Activated CD4-positive, alpha-beta T cell treated with anti-CD3 and anti-CD28 coated beads for 48 hours (primary cell): ENCODE measurements at regions not wholly inside any gene's neighbourhood (a gene's known extent, or its start where the extent isn't known, plus 50 kb on each side); places are given as distances from the start of the nearest gene placed in this dataset.

Experiments used
- DNase-seq: peaks from one replicate; pipeline ENCODE4 v3.0.0-alpha.2; 2020

DNA sequence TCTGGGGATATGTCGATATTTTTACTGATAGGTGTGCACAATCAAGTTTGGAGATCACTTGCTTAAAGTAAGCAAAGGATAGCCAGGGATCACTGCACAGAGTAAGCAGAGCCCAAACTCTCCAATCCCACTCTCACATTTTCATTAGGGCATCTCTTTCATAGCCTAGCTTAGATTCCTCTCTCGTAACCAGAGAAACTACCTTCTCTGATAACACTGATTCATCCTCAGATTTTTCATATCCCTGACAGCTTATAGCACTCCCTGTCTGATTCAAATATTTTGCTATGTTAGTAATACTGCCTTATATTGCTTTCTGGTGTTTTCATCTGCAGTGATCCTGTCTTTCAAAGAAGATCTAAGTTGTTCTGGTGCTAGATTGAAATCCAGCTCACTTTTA lies 123.7 kb downstream of the CBLL2 start:
- no peak for DNase-seq

GRCh38 chrX:22397566-22397965 lies 124.9 kb downstream of the CBLL2 start:
- DNase-seq: no peak

DNA sequence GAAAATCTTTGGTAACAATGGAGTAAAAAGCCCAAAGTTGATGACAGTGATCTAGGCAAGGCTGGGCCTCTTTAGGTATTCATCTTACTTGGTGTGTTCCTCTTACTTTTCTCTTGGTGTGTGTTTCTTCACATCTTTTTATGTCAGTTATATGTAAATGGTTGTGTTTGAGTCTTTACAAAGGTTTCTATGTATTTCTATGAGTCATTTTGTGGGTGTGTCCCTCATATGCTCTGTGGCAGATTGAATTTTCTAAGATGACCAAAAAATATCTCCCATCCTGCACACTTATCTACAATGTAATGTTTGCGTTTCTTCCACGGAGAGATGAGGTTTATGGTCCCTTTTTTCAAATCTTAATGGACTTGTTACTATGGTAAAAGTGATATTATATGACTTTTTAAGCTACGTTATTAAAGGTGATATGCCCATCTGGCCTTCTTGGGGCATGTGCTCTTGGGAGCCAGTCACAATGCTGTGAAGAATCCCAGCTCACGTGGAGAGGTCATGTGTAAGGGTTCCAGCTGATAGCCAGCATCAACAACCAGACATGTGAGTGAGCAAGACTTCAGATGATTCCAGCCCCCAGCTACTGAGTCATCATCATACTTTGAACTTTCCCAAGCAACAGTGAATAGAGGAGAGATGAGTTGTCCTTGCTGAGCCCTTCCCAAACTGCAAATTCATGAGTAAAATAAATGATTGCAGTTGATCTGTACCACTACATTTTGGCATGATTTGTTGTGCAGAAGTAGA lies 126.9 kb downstream of the CBLL2 start:
- DNase-seq: no peak

- no peak for DNase-seq
Observed at GRCh38 chrX:22404297-22404696, 131.6 kb downstream of the CBLL2 start.

DNA sequence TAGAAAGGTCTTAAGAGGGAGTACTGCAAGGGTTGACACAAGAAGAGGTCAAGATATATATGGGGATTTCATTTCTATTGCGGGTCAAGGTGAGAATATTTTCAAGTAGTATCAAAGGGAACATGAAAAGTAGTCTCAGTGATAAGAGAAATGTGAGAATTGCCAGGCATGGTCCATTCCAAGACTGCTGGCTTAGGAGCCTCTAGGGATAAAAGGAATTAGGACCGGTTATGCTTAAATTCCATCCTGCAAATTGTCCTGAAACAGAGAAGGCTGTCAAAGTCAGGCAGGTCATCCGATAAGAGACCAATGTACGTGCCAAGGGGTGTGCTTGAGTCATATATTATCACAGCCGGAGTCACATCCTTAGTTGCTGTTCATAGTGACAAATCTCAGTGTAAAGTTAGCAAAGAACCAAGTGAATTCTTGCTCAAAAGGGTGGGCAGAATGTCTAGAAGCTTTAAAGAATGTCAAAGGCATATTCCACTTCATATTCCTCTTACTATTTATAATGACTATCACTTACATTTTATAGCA lies 133.6 kb downstream of the CBLL2 start:
- DNase-seq: no peak

DNA sequence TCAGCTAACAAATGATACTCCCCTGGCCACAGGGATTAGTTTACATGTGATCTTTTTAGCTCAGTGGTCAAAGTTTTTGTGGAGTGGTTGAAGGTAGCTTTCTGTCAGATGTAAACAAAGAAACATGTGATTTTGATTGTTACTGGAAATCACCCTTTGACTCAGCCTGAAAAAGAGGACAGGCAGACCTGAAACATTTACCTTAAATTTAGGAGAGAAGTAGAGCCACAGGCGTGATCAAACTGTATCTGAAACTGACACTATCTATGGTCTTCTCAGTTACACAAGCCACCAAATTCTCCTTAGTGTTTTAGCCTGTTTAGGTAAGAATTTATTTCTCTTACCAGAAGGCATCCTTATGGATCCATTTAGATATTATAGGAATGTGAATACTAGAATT lies 136.7 kb downstream of the CBLL2 start:
- DNase-seq: no peak

- DNase-seq: no peak
Observed at GRCh38 chrX:22424122-22424915, 151.6 kb downstream of the CBLL2 start.

GRCh38 chrX:22424919-22425318 lies 152.2 kb downstream of the CBLL2 start:
- no peak for DNase-seq

- no peak for DNase-seq
Observed at GRCh38 chrX:22429704-22430103, 157.0 kb downstream of the CBLL2 start.

DNA sequence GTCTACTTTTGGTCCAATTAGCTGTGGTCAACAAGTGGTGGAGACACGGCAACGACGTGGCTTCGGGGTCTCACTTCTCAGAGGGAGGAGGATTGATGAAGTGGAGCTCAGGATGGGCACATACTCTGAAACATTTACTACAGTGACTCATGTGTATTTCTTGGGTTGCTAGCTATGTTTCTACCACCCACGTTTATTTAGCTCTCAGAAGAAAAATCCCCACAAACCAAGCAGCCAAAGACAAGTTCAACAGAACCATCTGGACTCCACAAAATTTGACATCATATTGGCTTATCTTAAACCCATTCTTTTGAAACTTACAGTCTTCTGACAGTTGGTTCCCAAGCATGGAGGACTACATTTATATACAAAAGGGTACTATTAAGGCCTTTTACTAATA lies 158.0 kb downstream of the CBLL2 start:
- no peak for DNase-seq

GRCh38 chrX:22433292-22434070 lies 160.8 kb downstream of the CBLL2 start:
- no peak for DNase-seq

GRCh38 chrX:22445880-22446279 lies 173.2 kb downstream of the CBLL2 start:
- no peak for DNase-seq

DNA sequence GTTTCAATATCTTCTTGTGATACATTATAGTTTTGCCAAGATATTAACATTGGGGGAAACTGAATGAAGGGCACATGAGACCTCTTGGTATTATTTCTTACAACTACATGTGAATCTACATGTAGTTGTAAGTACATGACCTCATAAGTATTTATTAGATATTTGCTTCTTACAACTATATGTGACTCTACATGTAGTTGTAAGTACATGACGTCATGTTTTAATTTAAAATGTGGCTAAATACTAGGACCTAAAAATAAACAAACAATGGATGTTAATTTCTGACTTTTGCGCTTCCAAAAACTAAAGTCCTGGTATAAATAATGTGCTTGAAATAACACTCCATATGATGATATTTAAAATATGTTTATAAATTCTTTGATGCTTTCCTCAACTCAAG lies 190.2 kb downstream of the CBLL2 start:
- no peak for DNase-seq

- DNase-seq: no peak
Observed at GRCh38 chrX:22467571-22467970, 194.9 kb downstream of the CBLL2 start.

- no peak for DNase-seq
Observed at GRCh38 chrX:22481436-22481835, 208.7 kb downstream of the CBLL2 start.

DNA sequence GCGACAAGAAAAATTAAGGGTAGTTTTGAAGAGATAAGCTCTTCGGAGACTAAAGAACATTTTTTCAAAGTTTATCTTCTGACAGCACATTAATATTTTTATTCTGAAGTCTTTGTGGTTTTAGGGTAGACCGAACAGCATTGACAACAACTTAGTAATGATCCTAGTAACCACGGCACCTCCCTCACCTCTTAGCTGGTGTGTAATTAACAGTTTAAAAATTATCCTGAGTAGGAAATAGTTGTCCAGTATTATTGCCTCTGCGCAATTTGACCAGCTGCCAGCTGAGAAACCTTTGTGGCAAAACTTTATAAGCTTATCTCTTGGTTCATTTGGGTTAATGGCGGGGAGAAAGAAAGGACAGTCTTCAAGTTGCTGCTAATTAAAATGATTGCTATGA lies 213.6 kb downstream of the CBLL2 start:
- DNase-seq: no peak

- no peak for DNase-seq
Observed at GRCh38 chrX:22516893-22517292, 244.2 kb downstream of the CBLL2 start.

DNA sequence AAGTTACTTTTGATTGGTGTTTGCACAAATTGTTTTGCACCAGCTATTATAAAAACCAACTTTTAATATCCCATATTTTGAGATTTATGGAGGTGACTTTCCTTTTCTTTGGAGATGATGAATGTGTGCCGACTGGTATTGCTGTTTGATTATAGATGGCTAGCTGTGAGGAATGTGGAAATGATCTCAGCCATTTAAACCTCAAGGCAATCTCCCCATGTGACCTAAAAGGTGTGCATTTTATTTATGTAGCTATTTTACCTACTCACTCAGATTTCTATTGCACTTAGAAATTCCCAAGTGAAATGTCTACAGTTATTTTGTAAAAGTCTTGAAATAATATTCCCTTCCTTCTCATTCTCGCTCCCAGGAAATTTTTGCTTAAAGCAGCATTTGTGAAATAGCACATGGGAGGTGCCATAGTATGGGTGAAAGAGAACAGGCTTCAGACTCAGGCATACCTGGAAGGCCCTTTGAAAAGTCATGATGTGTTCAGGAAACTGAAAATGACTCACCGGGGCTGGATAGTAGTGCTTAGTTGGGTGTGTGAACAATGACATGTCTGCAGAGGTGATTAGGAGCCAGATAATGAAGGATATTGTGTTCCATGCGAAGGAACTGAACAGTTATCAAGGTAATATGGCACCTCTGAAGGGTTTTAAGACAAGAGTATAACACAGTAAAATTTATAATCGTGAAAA lies 247.6 kb downstream of the CBLL2 start:
- DNase-seq: no peak

- DNase-seq: no peak
Observed at GRCh38 chrX:22526339-22526738, 253.6 kb downstream of the CBLL2 start.

- DNase-seq: no peak
Observed at GRCh38 chrX:22527302-22527701, 254.6 kb downstream of the CBLL2 start.

GRCh38 chrX:22533898-22534297 lies 261.2 kb downstream of the CBLL2 start:
- DNase-seq: no peak

GRCh38 chrX:22534643-22535042 lies 261.9 kb downstream of the CBLL2 start:
- no peak for DNase-seq
